ENCODE measurements at regions not wholly inside any gene's neighbourhood (a gene's known extent, or its start where the extent isn't known, plus 50 kb on each side); places are given as distances from the start of the nearest gene placed in this dataset.

DNA sequence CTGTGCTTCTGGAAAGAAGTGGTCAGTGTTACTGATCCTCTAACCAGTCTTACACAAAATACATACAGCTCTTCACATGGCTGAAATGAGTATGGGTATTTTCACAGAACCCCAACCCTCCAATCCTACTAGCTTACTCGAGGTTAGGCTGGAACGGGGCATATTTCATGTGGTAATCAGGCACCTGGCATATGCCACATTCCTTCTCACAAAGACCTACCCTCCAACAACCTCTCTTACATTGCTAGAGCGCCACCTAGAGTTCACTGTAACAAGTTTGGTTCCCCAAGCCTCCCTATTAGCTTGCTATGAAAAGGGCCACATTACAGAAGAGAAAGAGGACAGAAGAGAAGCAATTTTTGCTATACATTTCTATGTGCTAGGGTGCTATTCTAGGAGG lies 597.3 kb downstream of the PRELID2 start:
- DNase-seq: peak; percentile 61

DNA sequence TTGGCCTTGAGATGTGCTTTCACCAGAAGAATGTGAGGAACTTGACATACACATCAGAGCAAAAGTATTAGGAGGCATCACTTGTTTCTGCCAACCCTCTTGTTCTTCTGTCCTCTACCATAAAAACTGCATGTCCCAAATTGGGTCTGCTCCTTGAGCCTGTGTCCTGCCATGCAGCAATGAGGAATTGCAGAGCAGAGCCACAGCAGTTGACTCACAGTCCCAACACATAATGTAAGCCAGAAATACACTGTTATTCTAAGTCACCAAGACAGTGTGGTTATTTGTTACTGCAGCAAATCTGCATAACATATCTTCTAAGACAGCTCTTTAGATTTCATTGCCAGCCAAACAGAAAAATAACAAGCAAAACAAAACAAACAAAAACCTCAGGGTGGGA lies 598.2 kb downstream of the PRELID2 start:
- DNase-seq: no peak

DNA sequence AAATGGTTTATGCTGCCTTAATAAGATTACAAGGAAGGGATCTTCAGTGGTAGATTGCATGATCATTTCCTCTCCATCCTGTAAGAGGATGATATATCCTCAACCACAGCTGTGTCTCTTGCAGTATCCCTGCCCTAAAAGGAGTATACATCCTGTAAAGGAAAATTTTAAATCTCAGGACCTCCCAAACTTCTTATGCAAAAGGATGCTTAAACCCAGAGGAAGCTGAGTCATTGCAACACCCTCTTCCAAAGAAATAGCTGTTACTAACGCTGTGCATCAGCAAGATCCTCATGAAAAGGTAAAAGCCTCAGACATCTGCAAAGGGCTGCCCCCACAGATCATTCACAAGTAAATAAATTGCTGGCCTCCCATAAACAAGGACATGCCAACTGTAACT lies 599.0 kb downstream of the PRELID2 start:
- no peak for DNase-seq

DNA sequence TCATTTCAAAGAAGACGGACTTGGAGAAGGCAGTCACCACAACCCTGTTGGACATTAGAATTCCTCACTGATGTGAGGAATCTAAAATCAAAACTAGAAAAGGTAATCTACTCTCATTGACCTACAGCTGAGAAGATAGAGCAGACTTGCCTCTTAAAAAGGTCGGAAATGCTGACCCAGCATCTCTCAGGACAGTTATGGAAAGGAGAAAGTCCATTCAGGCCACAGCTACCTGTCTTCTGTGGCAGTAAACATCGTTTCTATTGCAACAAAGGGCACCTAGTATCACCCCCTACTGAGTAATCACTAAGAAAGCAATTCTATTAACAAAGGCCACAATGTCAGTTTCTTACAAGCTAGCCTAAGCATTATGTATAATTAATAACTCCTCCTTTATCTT lies 601.7 kb downstream of the PRELID2 start:
- DNase-seq: no peak

DNA sequence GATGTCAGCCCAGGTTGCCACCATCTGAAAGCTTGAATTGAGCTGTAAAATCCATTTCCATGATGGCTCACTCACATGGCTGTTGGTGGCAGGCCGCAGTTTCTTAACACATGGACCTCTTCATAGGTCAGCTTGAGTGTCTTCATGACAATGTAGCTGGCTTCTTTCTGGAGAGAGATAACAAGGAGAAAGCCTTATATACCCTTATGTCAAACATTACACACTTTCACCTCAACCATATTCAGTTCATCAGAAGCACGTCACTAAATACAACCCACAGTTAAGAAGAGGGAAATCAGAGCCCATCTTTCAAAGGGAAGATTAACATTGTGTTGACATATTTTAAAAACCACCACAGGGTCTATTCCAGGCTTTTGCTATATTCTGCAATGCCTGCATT lies 604.4 kb downstream of the PRELID2 start:
- no peak for DNase-seq

DNA sequence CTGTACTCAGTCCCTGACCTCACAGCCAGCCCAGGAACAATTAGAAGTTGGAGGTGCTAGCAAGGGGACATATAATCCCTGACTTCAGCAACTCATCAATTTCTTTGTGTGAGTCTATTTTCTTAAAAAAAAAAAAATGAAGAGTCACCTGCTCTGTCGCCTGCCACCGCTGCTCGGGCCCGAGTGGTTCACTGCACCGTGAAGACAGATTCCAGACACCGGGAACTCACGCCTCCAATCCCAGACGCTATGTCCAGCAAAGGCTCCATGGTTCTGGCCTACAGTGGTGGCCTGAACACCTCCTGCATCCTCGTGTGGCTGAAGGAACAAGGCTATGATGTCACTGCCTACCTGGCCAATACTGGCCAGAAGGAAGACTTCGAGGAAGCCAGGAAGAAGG lies 606.6 kb downstream of the PRELID2 start:
- DNase-seq: no peak

DNA sequence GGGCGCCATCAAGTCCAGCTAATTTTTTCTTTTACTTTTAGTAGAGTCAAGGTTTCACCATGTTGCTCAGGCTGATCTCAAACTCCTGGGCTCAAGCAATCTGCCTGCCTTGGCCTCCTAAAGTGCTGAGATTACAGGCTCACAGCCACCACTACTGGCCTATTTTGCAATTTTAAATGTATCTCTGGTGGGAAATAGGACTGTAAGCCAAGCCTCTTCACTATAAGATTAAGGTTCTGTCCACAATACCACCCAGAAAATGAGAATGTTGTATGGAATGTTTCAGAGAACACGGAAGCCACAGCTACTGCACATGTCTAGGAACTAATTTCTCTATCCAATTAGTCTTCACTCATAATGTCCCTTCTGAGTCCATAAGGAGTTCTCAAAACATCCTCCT lies 607.3 kb downstream of the PRELID2 start:
- DNase-seq: no peak

DNA sequence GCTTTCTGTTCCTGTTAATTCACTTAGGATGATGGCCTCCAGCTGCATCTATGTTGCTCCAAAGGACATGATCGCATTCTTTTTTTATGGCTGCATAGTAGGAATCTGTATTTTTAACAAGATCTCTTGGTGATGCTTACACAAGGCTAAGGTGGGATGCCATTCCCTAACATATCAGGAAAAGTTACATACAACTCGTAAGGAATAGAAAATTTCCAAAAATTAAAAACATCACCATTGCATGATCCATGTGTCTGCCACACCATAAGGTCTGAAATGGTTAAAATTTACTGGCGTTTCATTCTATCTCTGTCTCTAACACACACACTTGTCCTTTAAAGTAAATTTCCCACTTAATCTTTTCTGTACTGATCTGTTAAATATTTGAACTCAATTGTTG lies 608.4 kb downstream of the PRELID2 start:
- DNase-seq: no peak

DNA sequence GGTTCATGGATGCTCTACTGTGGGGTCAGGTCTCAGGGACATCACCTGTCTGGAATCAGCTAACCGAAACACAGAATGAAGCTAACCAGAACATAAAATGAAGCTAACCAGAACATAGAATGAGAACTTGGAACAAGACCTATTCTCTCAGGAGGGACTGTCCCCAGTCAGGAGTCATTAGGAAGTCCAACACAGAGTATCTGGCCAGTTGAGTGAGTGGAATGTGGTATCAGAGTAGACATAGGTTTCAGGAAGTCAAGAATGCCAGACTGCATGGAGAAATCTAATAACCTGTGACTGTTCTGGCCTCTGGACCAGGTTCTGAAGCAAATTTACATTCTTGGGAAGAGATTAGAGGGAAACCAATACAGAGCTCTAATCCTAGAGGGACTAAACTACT lies 609.6 kb downstream of the PRELID2 start:
- DNase-seq: no peak

DNA sequence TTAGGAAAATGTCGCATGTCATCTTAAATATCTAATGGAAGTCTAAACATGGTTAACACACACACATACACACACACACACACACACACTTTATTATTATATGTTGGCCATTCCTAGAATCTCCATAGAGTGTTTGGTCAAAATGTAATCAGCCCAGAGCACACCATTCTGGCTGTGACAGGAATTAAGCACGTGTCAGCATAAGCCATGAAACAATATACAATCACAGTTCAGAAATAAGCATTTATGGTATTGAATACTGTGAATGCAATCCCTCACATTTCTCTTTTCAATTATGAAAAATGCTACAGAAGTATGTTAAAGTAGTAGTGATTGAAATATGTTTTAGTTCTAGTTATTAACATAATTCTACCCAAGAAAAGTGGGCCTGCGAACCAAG lies 611.6 kb downstream of the PRELID2 start:
- no peak for DNase-seq

DNA sequence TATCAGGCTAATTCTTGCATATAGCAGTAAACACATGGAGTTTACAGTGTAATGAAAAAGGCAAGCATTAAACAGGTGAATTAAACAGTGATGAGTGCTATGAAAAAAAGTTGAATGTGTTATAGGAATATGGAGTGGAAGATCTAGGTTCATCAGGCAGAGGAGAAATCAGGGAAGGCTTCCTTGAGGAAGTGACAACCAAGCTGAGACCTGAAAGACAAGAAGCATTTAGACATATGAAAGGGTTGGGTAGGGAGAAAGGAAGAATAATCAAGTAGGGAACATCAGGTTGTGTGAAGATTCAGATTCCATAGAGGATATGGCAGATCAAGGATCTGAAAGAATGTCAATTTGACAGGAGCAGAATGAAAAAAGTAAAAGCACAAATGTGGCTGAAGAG lies 612.5 kb downstream of the PRELID2 start:
- DNase-seq: no peak

DNA sequence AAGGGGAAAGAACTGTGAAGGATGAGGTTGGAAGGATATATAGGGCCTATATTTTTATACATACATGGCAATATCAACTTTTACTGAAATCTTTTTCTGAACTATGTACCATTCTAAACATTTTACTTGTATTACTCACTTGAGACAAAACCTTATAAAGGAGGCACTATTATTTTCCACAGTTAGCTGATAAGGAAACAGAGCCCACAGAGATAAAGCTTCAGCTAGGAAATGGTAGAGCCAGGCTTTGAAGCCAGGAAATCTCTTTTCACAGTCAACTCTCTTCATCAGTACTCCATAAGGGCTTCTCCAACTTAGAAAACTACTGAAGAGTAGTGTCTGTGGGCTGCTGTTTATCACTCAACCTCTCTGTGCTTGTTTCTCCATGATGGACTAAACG lies 613.7 kb downstream of the PRELID2 start:
- DNase-seq: no peak

DNA sequence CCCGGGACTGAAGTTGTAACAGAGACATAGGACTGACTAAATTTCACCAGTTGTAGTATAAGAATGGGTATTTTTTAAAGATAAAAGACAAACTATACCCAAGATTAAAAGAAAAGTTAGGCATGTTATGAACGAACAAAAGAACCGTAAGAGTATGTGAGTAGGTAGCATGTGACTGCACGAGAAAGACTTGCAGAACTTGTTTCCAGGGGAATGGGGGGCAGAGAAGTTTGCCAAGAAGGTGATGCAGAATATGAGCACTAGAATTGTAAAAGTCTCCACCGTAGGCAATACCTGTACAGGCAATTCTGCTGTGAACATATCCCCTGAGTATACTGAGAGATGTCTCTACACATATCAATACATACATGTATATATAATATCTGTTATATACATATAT lies 614.7 kb downstream of the PRELID2 start:
- no peak for DNase-seq

DNA sequence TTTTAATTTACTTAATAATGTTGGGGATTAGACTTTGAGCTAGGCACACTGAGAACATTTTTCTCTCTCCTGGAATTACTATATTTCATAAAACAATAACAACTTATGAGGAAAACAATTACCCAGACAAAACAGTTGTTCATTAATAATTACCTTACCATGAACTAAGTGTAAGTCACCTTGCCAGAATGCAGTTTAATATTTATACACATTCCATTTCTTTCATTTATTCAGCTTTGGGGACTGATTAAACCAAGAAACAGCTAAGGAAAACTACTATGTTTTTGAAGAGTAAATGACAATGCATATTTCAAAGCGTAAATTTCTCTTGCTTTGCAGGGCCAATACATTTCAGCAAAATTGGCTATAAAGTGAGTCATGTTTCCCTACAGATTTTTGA lies 616.2 kb downstream of the PRELID2 start:
- no peak for DNase-seq

DNA sequence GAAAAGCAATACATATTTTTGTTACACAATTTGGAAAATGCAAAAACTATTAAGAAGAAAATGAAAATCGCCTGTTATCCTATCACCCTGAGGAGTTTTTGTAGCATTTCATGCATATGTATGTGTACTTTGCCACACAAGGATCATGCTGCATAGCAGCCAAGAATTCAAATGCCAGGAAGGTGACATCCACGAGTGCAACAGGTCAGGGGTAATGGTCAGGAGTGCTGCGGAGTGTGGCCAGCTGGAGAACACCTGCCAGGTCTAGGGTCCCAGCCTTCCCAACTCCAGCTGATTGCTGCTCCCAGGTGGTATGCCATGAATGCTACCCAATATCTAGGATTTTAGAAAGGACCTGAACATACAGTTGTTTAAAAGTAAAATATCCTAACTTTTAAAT lies 617.1 kb downstream of the PRELID2 start:
- DNase-seq: no peak

DNA sequence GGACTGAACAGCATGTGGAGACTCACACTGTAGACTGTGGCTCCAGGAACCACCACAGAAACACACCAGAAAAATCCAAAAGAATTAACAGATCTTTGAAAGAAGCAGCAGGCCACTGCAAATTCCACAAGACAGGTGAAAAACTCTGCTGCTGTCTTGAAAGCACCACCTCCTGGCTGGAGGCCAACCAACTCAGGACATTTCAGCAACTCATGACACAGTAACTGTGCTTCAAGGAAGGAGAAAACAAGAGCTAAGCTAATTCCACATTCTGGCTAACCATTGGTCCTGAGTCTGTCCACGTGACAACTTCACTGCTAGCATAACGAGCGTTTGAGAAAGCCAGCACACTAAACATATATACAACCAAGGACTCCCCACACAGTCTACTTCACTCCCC lies 625.1 kb downstream of the PRELID2 start:
- no peak for DNase-seq

DNA sequence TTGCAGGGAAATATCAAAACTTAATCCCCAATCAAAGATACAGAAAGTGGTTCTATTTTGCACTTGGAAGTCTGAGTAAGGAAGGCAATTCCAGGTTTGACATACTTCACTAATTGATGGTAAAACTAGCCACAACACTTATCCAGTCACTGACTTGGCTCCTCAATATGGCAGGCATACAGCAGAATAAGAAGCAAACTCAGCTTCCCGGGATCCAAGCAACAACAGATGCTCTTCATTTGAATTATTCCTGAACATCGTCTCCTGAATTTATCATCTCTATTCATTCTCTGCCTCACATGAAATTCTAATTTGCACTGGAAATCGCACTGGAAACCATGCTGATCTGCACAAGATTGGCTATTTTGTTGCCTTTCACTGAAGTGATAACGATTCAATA lies 629.6 kb downstream of the PRELID2 start:
- no peak for DNase-seq

DNA sequence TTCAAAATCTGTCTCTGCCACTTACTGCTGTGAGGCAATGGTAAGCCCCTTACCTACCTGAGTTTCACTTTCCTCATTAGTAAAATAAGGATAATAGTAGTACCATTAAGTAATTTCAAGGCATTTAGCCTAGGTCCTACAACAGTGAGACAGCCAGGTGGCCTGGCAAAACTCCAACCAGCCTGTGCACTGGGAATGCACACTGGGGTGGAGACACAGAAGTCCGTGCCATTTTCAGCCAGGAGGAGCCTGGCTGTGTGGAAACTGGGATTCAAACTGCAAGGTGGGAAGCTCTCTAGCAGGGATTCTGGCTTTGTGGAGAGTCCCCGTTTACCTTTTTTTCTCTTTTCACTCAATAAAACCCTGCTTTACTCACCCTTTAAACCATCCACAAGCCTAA lies 630.4 kb downstream of the PRELID2 start:
- no peak for DNase-seq

DNA sequence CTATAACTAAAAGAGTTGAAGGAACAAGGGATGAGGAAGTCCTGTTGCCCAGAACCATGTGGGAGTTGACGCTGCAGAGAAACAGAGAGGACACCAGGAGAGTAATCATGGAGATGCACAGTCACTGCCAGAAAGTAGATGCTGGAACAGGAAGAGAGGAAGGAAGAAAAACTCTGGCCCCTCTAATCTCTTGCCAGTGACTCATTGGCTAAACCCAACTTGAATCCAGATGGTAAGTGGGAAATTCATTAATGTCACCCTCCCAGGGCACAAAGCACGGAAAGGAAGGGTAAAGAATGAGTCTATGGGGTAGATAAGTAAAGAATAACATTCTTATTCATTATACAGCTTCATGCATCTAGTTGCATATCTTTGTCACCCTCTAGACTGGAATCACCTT lies 631.9 kb downstream of the PRELID2 start:
- no peak for DNase-seq

DNA sequence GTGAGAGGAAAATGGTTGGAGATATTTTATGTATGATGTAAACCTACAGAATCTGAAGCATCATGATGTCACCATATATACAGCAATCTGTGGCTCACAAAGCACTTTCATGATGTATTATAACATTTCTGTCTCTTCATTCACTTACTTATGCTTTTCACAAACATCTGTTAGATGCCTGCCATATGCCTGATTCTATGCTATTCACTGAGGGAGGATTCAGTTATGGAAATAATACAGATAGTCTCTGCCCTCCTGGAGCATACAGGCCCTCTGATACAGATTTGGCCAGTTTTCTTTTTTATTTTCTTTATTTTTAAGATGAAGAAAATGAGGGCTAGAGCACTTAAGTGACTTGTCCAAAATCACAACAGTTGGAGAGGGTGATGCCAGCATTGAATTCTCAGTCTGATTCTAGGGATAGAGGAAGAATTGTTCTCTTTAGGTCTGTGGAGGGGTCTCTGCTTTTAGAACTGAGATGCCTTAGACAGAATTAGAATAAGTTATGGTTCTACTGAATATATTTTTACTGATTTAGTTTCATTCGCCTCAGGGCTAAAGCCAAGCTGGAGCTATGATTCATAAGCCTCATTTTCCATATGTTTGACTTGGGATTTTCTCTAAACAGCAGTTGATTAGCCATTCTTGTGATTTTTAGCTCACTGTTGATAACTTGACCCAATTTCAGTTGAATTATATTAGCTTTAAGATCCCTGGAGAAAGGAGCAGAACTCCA lies 636.4 kb downstream of the PRELID2 start:
- DNase-seq: no peak

DNA sequence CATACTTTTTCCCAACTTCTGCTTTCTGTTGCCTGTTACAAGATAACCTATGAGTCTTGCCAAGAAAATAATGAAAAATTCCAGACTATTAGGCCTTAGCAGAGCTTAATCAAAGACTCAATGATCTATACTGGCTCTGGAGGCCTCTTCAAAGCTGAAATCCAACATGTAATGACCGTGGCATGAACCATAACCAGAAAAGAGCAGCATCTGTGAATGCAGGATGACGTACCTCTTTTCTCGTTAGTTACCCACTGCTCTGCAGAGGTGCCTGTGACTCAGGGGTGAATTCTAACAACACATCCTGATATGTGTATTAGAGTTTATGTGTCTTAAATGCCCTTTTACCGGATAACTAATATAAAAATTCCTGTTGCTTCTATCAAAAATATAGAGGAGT lies 645.4 kb downstream of the PRELID2 start:
- DNase-seq: no peak

DNA sequence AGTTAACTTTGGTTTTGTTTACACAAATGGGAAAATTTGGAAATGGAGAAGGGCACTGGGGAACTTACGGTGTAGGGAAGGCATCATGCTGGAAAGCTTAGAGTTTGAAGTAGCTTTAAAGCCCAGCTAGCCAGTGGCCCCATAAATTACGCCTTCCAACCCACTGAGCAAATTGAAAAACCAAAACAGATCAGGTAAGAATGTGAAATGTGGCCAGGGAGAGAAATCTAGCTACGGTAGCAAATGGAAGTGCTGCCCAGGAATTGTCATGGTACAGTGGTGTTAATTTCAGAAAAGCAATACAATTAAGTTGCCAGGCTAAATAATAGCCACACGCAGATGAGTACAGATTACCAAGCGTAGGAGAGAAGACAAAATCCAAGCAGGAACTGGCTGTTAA lies 654.8 kb downstream of the PRELID2 start:
- no peak for DNase-seq

DNA sequence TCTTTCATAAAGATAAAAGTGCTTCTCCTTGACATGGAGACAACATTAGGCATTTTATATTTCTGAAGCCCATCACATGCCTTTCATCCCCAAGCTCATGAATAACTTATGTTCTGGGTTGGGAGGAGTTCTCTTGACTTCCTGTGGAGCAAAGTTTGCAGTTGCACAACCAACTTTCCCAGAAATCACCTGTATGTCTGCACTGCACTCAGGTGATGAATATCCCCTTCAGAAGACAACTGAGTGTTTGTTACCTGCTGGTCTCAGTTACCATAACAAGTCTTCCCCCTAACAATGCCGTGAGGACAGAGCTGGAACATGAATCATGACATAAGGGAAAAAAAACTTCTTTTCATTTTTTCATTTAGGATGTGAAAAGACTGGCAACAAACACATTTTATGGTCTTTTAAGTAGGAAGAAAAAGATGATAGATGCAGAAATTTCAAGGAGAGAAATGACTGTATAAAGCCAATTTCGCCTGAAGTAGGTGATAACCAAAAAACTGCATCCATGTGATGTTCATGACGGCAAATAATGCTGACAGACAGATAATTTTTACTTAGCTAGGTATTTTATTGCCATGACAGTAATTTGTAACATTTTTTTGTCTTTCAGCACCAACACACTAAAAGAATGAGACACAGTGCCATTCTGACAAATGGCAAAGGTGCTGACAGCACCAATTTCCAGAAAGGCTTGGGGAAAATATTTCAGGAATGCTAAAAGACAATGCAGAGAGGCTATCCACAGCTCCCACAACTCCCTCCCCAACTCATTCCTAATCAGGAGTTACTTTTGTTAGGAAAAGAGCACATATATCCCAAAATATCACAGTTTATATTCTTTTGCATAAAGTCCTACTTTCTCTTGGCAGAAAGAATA lies 656.3 kb downstream of the PRELID2 start:
- DNase-seq: no peak

DNA sequence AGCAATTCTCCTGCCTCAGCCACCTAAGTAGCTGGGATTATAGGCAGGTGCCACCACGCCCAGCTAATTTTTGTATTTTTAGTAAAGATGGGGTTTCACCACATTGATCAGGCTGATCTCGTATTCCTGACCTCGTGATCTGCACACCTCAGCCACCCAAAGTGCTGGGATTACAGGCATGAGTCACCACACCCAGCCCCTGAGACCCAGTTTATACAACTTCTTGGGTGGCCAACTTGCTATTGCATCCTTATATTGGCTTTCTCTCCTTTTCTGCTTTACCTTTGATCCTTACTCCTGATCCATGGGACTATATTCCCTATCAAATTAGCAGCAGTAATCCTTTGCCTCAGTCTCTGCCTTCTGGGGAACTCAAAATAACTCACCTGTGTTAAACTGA lies 659.1 kb downstream of the PRELID2 start:
- no peak for DNase-seq

DNA sequence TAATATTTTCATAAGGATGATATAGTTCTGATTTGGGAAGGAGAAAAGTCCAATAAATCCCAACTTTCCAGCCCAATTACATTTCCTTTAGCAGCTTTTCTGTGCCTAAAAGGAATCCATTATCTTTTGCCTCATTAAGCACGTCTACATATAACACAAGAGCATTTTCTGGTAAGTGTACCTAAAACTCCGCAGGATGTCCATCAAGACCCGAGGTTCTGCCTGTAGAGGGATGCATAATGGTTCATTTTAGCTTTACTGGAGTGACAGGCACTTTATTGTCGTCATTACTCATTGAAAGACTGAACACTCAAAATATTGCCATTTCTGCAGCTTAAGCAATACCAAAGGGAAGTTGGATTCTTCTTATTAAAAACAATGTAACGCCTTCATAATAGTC lies 669.0 kb downstream of the PRELID2 start:
- DNase-seq: no peak

All from NCI-H1694 (cell line).